HepG2 (cell line): ENCODE measurements at regions not wholly inside any gene's neighbourhood (a gene's known extent, or its start where the extent isn't known, plus 50 kb on each side); places are given as distances from the start of the nearest gene placed in this dataset.

ENCODE experiments used
- ATAC-seq: fragments of 200-7000 bp; cut with Tn5 transposase; 3 replicates; pipeline ENCODE4 v1.9.1; 2020; ENCODE audit warnings: mild to moderate bottlenecking, moderate library complexity
- BruUV-seq: library from RNA; stranded (reverse); fragments of 400-500 nt; replicated peaks from 2 replicates; lab custom pipeline; 2021; lab: Mats Ljungman, UMichigan
- CTCF ChIA-PET: fragments of 300-600 bp; formaldehyde crosslinking; extraction: SDS; loops from one replicate; lab custom pipeline; 2021; ENCODE audit warnings: low total read pairs, inconsistent platforms, low intra/inter-chr PET ratio; lab: Yijun Ruan, JAX
- POLR2A ChIA-PET: fragments of 350-600 bp; sonication (Branson Sonifier 250); formaldehyde crosslinking; loops from one replicate; lab custom pipeline; 2020; ENCODE audit warnings: antibody characterized with exemption, inconsistent platforms; lab: Yijun Ruan, JAX
- DNase-seq: peaks from one replicate; pipeline ENCODE4 v3.0.0-alpha.2; 2015; ENCODE audit warnings: low spot score
- FAIRE-seq: peaks from 3 replicates; lab custom pipeline; 2011; peaks lifted over from hg19 to GRCh38; lab: Jason Lieb, UNC
- H2AFZ ChIP-seq: one replicate; pipeline ENCODE4 v1.6.1; 2011; ENCODE audit warnings: low read length, inconsistent platforms
- H3K27ac ChIP-seq: fragments of 300-600 bp; 3 replicates; pipeline ENCODE4 v1.8.0; 2011; ENCODE audit warnings: mixed run types, mild to moderate bottlenecking, mixed read lengths, low read length, inconsistent platforms; ENCODE audit not compliant: insufficient read depth; ENCODE audit errors: extremely low read length
- H3K27me3 ChIP-seq, 2 experiments: fragments of 200-600 bp in 1 of 2; 2 replicates in 1 of 2; 3 replicates in 1 of 2; pipeline versions ENCODE4 v1.6.0 to v1.8.0; 2011; ENCODE audit warnings: low read length in 2 of 2, mild to moderate bottlenecking in 2 of 2, moderate library complexity in 2 of 2, inconsistent platforms in 1 of 2; ENCODE audit not compliant: insufficient read depth in 2 of 2, control insufficient read depth in 1 of 2
- H3K36me3 ChIP-seq, 2 experiments: fragments of 200-600 bp in 1 of 2; replicated peaks in 1 of 2; 2 replicates in 1 of 2; 3 replicates in 1 of 2; pipeline versions ENCODE4 v1.5.1 to v1.8.0; 2011; ENCODE audit warnings: low read length in 2 of 2, inconsistent platforms in 1 of 2; ENCODE audit not compliant: insufficient read depth in 2 of 2, control insufficient read depth in 1 of 2
- H3K4me1 ChIP-seq: 2 replicates; pipeline ENCODE4 v1.5.1; 2012; ENCODE audit warnings: low read length, inconsistent platforms; ENCODE audit not compliant: insufficient read depth
- H3K4me2 ChIP-seq: 2 replicates; pipeline ENCODE4 v1.6.0; 2011; ENCODE audit warnings: low read depth, low read length, inconsistent platforms
- H3K4me3 ChIP-seq, 3 experiments: fragments of 200-600 bp in 1 of 3; sonication (generic), shearing (Covaris generic) in 1 of 3; replicated peaks in 1 of 3; 2 replicates each; pipeline ENCODE4 v1.5.1; 2011 to 2016; ENCODE audit warnings: low read length in 3 of 3, inconsistent platforms in 2 of 3, low read depth in 2 of 3, mild to moderate bottlenecking in 2 of 3, control low read depth in 1 of 3, mixed read lengths in 1 of 3; ENCODE audit not compliant: insufficient read depth in 1 of 3
- H3K79me2 ChIP-seq: one replicate; pipeline ENCODE4 v1.6.1; 2011; ENCODE audit warnings: low read length, inconsistent platforms; ENCODE audit not compliant: insufficient read depth
- H3K9ac ChIP-seq: 2 replicates; pipeline ENCODE4 v1.6.0; 2011; ENCODE audit warnings: mild to moderate bottlenecking, low read depth, low read length, inconsistent platforms; ENCODE audit not compliant: insufficient read depth
- H3K9me3 ChIP-seq: 2 replicates; pipeline ENCODE4 v1.5.1; 2012; ENCODE audit warnings: mild to moderate bottlenecking, low read length
- H4K20me1 ChIP-seq: 2 replicates; pipeline ENCODE4 v1.6.0; 2011; ENCODE audit warnings: inconsistent platforms, mild to moderate bottlenecking, low read length, moderate library complexity; ENCODE audit not compliant: insufficient read depth
- CCAR2 ChIP-seq: fragments of 200-400 bp; formaldehyde crosslinking; optimal IDR thresholded peaks from 2 replicates; pipeline ENCODE3; 2018; ENCODE audit warnings: low read depth, mild to moderate bottlenecking, low read length, moderate library complexity
- GATA4 ChIP-seq: sonication (generic); IDR thresholded peaks from 2 replicates; pipeline ENCODE4 v1.6.1; 2016; ENCODE audit warnings: antibody characterized with exemption, low read depth, borderline replicate concordance
- IRF2 ChIP-seq: IDR thresholded peaks from 2 replicates; pipeline ENCODE4 v1.6.1; 2018; ENCODE audit warnings: missing genetic modification reagents, missing compliant biosample characterization
- NCOA2 ChIP-seq: sonication (generic); formaldehyde crosslinking; IDR thresholded peaks from 2 replicates; pipeline ENCODE4 v1.8.0; 2022; ENCODE audit warnings: inconsistent platforms
- ZMAT3 ChIP-seq: sonication (generic); formaldehyde crosslinking; conservative IDR thresholded peaks from 2 replicates; pipeline ENCODE4 v1.7.0; 2021; ENCODE audit warnings: missing genetic modification reagents
- WGBS: methylation state at CpG from one replicate; pipeline ENCODE4 v1.1.6; 2017; ENCODE audit warnings: low lambda C conversion rate; 5-methylcytosine and 5-hydroxymethylcytosine counted together
- in situ Hi-C: cut with HindIII; loops from 2 replicates; pipeline ENCODE4 v1.10.0; 2017; ENCODE audit warnings: low pct_unique_long_range_greater_than_20kb; ENCODE audit not compliant: extremely low pct_ligation_motif_present
- intact Hi-C: fragments of 100-400 bp; cut with micrococcal nuclease; formaldehyde crosslinking; loops from one replicate; pipeline ENCODE4 v1.10.0; 2022; ENCODE audit not compliant: unreplicated experiment
- TF ChIP-seq, protein P1 (sequence below): IDR thresholded peaks from 2 replicates; pipeline ENCODE4 v1.6.1; 2016; ENCODE audit warnings: mild to moderate bottlenecking
- TF ChIP-seq, protein P2 (sequence below): IDR thresholded peaks from 2 replicates; pipeline ENCODE4 v1.6.1; 2018; ENCODE audit warnings: missing genetic modification reagents

DNA sequence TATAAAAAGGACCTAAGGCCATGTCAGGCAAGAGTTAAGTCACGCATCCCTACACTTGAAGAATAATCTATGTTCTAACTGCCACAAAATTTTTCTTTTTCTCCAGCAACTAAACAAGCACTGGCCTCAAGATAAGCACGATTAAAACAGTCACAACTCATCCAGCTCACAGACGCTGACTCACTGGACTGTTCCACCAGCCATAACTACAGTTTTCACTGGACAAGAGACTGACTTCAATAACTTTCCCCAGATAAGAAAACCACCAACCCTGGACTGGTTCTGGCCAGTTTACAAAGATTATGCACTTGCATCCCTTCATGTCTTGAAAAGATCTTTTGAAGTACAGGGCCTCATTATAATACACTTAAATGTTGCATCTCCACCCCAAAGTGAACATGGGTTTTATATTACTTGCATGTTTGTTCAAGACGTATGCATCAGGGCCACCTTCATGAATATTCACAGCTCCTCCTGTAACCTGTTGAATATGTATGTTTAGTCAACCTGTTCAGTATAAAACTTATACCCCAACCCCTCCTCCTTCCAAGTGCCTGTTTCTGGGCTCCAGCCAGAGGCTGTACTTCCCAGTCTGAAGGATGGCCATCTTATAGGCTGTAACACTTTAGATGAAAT, 129.3 kb upstream of the EPB41L4A start:
- Histone ChIP-seq H3K4me1 (peaks cover 10% of the 10 kb centered on the region; the same call in 1 of the 2 replicates), H3K9ac (no peak overlapping the region), H3K27ac (no peak overlapping the region), H3K79me2 (no peaks in the 10 kb centered on the region), H2AFZ (no peak overlapping the region), H3K4me3 (no peak overlapping the region), H3K4me2 (no peak overlapping the region), H3K36me3 (no peaks in the 10 kb centered on the region), H4K20me1 (no peaks in the 10 kb centered on the region), H3K9me3 (no peaks in the 10 kb centered on the region), H3K27me3 (no peaks in the 10 kb centered on the region)
- DNase-seq (no peak), ATAC-seq (no peak), FAIRE-seq (no peak)
- in situ Hi-C loops = no loop called here
- intact Hi-C loops = no loop called here
- TF ChIP-seq NCOA2 = no peak
- TF ChIP-seq ZMAT3 (CRISPR knock-in tag) = no peak
- TF ChIP-seq CCAR2 = no peak
- no peak for TF ChIP-seq IRF2
- TF ChIP-seq, protein P1, sequence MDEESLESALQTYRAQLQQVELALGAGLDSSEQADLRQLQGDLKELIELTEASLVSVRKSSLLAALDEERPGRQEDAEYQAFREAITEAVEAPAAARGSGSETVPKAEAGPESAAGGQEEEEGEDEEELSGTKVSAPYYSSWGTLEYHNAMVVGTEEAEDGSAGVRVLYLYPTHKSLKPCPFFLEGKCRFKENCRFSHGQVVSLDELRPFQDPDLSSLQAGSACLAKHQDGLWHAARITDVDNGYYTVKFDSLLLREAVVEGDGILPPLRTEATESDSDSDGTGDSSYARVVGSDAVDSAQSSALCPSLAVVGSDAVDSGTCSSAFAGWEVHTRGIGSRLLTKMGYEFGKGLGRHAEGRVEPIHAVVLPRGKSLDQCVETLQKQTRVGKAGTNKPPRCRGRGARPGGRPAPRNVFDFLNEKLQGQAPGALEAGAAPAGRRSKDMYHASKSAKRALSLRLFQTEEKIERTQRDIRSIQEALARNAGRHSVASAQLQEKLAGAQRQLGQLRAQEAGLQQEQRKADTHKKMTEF (CRISPR knock-in tag) = no peak
- TF ChIP-seq, protein P2, sequence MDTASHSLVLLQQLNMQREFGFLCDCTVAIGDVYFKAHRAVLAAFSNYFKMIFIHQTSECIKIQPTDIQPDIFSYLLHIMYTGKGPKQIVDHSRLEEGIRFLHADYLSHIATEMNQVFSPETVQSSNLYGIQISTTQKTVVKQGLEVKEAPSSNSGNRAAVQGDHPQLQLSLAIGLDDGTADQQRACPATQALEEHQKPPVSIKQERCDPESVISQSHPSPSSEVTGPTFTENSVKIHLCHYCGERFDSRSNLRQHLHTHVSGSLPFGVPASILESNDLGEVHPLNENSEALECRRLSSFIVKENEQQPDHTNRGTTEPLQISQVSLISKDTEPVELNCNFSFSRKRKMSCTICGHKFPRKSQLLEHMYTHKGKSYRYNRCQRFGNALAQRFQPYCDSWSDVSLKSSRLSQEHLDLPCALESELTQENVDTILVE (CRISPR knock-in tag) = no peak
- no peak for TF ChIP-seq GATA4
- ChIA-PET CTCF (no interaction called here), POLR2A (no interaction called here)
- no TSS peak for BruUV-seq
- WGBS = 2% methylated on average over 4 of the region's 4 CpGs
